HG03520 (cell line): ENCODE measurements at regions not wholly inside any gene's neighbourhood (a gene's known extent, or its start where the extent isn't known, plus 50 kb on each side); places are given as distances from the start of the nearest gene placed in this dataset.

Experiments
- ATAC-seq: cut with Tn5 transposase; IDR thresholded peaks from one replicate; pipeline ENCODE4 v1.9.1; 2021; ENCODE audit warnings: mild to moderate bottlenecking, moderate library complexity; ENCODE audit not compliant: unreplicated experiment

- ATAC-seq: no peak
Observed at GRCh38 chr3:72593881-72594397, 254.3 kb downstream of the SHQ1 start.

DNA sequence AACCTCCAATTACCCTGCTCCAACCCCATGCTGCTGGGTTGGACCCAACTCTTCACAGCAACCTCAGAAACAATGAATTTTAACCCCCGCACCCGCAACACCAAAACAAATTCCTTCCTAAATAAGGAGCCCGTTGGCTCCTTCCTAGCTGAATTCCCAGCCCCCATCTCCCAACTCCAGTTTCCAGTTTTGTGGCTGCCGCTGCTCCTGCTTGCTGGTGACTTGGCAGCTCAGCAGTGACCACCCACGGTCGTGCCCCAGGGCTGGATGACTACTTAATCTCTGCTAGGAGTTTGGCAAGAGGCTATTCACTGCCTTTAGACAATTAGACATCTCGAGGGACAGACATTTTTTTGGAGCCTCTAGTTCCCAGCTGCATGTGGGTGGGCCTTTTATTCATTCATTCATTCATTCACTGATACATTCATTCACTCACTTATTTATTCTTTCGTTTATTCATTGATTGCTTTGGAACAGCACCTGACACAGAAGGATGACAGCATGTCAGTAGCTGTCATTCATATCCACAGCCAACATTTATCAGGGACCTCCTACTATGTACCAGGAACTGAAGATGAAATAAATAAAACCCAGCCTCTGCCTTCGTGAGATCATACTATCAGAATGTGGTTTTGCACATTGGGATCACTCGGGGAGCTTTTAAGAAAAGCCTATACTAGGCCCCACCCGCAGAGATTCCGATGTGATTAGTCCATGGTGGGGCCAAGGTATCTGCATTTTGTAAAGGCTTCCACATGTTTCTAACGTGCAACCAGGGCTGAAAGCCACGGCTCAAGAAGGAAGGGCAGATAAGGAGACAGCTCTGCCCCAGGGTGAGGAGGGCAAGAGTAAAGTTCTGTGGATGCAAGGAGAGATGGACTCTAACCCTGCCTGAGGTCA is 256.5 kb downstream of the SHQ1 start:
- ATAC-seq: no peak

DNA sequence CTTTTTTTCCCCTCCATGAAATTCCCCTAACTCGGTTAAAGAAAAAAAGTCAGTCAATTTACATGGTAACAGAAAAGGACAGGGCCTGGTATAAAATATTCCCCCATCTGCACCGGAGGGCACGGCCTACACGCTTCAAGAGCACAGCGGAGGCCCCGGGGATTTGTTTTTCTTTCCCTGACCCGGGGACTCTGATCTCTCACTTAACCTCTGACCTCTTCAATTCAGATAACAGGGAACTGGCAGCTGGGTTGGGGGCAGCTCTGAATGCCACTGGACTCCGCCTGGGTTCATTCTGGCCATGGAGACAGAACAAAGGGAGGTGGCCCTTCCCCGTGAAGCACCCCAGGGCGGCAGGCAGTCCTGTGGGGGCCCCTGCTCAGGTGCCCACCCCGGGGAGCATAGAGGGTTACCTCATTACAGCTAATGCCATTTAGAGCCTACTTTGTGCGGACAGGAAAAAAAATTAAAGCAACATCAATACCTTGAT is 257.5 kb downstream of the SHQ1 start:
- no peak for ATAC-seq

DNA sequence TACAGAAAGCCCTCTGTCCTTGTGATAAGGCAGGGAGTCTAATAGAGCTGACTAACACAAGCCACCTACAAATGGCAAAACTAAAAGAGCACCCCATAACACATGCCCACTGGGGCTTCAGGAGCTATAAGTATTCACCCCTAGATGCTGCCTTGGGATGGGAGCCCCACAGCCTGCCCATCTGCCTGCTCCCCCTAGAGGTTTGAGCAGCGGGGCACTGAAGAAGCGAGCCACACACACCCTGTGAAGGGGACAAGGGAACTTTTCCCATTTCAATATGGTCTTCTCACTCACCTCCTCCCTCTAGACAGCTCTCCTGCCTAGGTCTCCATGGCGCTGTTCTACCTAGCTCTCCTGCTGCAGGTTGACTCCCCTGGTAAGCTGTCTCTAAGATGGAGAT is 261.0 kb downstream of the SHQ1 start:
- no peak for ATAC-seq

DNA sequence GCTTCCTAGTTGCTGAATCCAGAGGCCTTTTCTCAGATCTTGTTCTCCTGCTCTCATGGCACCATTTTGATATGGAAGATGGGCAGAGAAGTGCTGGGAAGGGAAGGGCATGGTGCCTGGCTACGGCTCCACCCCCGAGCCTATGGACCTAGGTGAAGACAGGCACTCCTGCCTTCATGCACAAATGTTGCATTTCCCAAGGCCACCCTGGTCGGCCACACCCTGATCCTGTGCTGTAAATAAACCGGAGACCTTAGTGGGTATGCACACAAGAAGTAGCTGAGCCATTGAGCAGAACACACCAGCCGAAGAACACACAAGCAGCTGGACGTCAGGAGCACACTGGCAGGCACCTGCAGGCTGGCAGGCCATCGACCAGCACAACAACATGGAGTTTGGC is 261.6 kb downstream of the SHQ1 start:
- ATAC-seq: no peak

DNA sequence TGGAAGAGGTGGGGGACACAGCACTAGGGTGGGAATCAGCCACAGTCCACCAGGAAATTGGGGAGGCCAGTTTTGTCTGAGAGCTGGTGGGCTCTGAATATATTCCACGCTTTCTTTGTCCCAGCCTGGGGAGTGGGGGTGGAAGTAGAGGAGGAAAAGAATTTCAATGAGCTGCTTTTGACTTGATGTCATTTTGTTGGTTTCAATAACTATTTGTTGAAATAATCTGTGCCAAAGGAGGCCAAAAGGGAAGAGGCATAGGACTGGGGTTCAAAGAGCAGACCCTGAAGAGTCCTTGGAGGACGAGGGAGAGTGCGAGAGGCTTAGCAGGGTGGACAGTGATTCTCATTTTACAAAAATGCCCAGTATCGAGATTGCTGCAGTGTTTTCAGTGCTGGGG is 262.3 kb downstream of the SHQ1 start:
- no peak for ATAC-seq

- ATAC-seq: no peak
Observed at GRCh38 chr3:72584262-72584661, 264.0 kb downstream of the SHQ1 start.

GRCh38 chr3:72582963-72583362 is 265.3 kb downstream of the SHQ1 start:
- no peak for ATAC-seq

- ATAC-seq: peak; percentile 96
Observed at GRCh38 chr3:72582211-72582878, 265.9 kb downstream of the SHQ1 start.

DNA sequence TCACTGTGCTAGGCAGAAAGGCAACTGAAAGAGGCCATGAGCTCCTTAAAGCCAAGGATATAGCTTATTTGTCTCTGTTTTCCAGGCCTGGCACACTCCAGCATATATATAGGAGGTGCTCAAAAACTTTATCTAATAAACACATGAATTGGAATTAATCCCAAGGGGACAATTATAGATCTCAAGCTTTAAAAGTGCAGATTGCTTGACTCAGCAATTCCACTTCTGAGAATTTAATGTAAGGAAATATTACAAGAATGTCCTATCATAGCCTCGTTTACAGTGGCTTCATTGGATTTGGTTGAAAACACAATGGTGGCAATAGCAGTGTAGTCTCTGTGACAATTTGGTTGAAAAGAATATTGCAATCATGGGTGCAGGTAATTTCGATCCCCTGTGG is 267.3 kb downstream of the SHQ1 start:
- no peak for ATAC-seq

- no peak for ATAC-seq
Observed at GRCh38 chr3:72580246-72580756, 267.9 kb downstream of the SHQ1 start.

- no peak for ATAC-seq
Observed at GRCh38 chr3:72579581-72580245, 268.5 kb downstream of the SHQ1 start.

DNA sequence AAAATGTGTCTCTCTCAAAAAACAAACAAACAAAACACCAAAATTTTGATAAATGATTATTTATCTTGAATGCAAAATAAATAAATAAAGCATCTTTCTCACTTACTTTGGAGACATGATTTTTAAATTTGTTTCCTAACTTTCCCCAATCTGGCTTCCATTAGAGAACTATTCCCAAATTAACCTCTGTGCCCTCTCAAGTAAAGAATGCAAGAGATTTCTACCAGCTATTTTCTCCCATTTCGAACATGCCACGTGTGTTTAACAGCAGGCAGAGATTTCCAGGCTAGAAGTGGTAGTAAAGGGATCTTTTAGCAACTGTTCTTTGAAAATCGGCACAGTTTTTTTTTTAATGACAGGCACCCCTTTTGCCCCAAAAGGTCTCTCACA is 269.1 kb downstream of the SHQ1 start:
- no peak for ATAC-seq

DNA sequence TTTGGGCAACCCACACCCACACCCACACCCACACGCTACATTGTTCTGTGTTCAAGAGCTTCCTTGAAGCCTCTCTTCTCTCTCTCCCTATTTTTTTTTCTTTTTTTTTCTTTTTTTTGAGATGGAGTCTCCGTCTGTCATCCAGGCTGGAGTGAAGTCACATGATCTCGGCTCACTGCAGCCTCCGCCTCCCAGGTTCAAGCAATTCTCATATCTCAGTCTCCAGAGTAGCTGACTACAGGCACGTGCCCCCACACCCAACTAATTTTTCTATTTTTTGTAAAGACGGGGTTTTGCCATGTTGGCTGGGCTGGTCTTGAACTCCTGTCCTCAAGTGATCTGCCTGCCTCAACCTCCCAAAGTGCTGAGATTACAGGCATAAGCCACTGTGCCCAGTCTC is 271.1 kb downstream of the SHQ1 start:
- ATAC-seq: no peak

GRCh38 chr3:72576563-72576962 is 271.7 kb downstream of the SHQ1 start:
- ATAC-seq: no peak

DNA sequence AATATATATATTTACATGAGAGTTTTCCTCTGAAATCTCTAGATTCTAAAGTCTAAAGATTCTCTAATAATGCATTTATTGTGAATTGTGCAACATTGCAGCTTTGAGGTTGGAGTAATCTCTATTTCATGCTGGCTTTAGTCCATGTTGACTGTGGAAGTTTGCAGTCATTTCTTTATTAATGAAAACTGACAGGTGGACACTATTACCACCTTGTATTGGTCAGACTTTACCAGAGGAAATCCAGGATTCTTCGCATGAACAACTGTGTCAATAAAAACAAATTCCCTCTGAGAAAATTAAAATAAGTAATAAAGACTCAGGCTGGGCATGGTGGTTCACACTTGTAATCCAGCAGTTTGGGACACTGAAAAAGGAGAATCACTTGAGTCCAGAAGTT is 274.1 kb downstream of the SHQ1 start:
- ATAC-seq: no peak

DNA sequence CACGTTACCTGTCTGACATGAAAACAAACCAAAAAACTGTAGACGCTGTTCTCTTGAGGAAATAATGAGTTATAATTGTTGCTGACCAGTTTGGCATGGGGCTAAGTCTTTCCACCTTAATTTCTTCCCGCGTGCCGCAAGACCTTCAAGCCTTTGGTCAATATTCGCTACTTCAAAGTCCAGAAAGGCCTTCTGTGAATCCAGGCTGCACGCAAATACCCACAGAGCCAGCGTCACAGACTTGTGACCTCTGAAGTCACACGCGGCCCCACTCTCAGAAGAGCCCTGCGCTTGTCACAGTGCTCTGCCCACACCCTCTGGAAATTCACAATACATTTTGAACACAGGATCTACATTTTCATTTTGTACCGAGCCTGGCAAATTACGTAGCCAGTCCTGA is 275.2 kb downstream of the SHQ1 start:
- ATAC-seq: no peak

- ATAC-seq: no peak
Observed at GRCh38 chr3:72572489-72573007, 275.7 kb downstream of the SHQ1 start.

- ATAC-seq: no peak
Observed at GRCh38 chr3:72571638-72572114, 276.6 kb downstream of the SHQ1 start.

DNA sequence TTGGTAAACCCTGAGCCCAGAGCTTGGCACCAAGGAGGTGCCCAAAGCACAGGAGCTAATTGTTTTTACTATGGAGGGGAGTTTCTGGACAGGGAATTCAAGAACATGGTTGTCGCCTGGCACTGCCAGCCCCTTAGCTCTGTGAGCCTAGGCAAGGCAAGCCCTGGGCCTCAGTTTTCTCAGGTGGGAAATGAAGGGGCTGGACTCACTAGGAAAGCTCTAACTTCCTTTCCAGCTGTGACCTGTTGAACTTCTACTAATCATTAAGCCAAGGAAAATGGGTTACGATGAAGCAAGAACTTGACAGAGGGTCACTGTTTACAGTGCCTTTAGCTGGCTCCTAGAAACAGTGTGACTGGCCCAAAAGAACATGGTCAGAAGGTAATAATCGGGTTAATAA is 277.2 kb downstream of the SHQ1 start:
- ATAC-seq: no peak
